MCF 10A (cell line): ENCODE measurements at regions not wholly inside any gene's neighbourhood (a gene's known extent, or its start where the extent isn't known, plus 50 kb on each side); places are given as distances from the start of the nearest gene placed in this dataset.

Experiments
- BruUV-seq: library from RNA; stranded (reverse); fragments of 400-500 nt; replicated peaks from 2 replicates; lab custom pipeline; 2021; lab: Mats Ljungman, UMichigan
- CTCF ChIA-PET: fragments of 300-600 bp; sonication (Branson Sonifier 250); formaldehyde crosslinking; extraction: SDS; loops from one replicate; lab custom pipeline; 2021; ENCODE audit warnings: antibody characterized with exemption, inconsistent platforms; lab: Yijun Ruan, JAX
- POLR2A ChIA-PET: fragments of 300-600, 350-650 bp; sonication (Branson Sonifier 250); formaldehyde crosslinking; extraction: SDS; loops from one replicate; lab custom pipeline; 2020; ENCODE audit warnings: antibody characterized with exemption, inconsistent platforms; lab: Yijun Ruan, JAX
- DNase-seq: peaks from one replicate; pipeline ENCODE4 v3.0.0-alpha.2; 2018; ENCODE audit not compliant: unreplicated experiment
- H3K27ac Mint-ChIP-seq: one replicate; pipeline ENCODE4 v1.8.0; 2022; ENCODE audit warnings: mild to moderate bottlenecking, low read depth, mixed read lengths; ENCODE audit not compliant: unreplicated experiment
- H3K27me3 Mint-ChIP-seq: one replicate; pipeline ENCODE4 v1.8.0; 2022; ENCODE audit warnings: mixed read lengths; ENCODE audit not compliant: insufficient read depth, unreplicated experiment
- H3K36me3 Mint-ChIP-seq: one replicate; pipeline ENCODE4 v1.8.0; 2022; ENCODE audit warnings: mild to moderate bottlenecking, moderate library complexity, mixed read lengths; ENCODE audit not compliant: insufficient read depth, unreplicated experiment
- H3K4me1 Mint-ChIP-seq: one replicate; pipeline ENCODE4 v1.8.0; 2022; ENCODE audit warnings: mixed read lengths; ENCODE audit not compliant: insufficient read depth, unreplicated experiment
- H3K4me3 Mint-ChIP-seq: one replicate; pipeline ENCODE4 v1.8.0; 2022; ENCODE audit warnings: mild to moderate bottlenecking, moderate library complexity, mixed read lengths; ENCODE audit not compliant: unreplicated experiment
- H3K9me3 Mint-ChIP-seq: one replicate; pipeline ENCODE4 v1.8.0; 2022; ENCODE audit warnings: mixed read lengths; ENCODE audit not compliant: unreplicated experiment
- intact Hi-C: fragments of 100-400 bp; cut with micrococcal nuclease; formaldehyde crosslinking; loops from 2 replicates; pipeline ENCODE4 v1.14.1; 2022
- TF ChIP-seq, protein P1 (sequence below): fragments of 200-600 bp; IDR thresholded peaks from one replicate; pipeline ENCODE4 v1.8.0; 2022; ENCODE audit warnings: antibody characterized with exemption, mild to moderate bottlenecking; ENCODE audit not compliant: unreplicated experiment

DNA sequence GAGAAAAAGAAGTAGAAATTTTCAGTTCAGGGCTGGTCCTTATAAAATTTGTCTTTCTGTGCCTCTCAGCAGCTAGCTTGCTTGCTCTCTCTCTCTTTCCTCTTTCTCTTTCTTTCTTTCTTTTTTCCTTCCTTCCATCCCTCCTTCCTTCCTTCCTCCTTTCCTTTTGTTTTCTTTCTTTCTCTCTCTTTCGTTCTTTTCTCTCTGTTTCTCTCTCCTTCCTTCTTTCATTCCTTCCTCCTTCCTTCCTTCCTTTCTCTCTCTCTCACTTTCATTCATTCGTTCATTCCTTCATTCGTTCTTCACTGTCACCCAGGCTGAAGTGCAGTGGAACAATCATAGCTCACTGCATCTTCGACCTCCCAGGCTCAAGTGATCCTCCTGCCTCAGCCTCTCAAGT, 69.3 kb upstream of the CPOX start:
- intact Hi-C loops = no loop called here
- Mint-ChIP-seq H3K27me3 (no peaks in the 10 kb centered on the region), H3K4me3 (no peak overlapping the region), H3K27ac (no peak overlapping the region), H3K9me3 (no peaks in the 10 kb centered on the region), H3K36me3 (no peaks in the 10 kb centered on the region), H3K4me1 (no peaks in the 10 kb centered on the region)
- ChIA-PET CTCF (interaction anchor here (0.7 kb wide), 1 partner anchor 61 kb away, joined by 4 read pairs; no protein-coding TSS in a partner anchor), POLR2A (no interaction called here)
- BruUV-seq = no TSS peak
- DNase-seq = no peak
- TF ChIP-seq, protein P1, sequence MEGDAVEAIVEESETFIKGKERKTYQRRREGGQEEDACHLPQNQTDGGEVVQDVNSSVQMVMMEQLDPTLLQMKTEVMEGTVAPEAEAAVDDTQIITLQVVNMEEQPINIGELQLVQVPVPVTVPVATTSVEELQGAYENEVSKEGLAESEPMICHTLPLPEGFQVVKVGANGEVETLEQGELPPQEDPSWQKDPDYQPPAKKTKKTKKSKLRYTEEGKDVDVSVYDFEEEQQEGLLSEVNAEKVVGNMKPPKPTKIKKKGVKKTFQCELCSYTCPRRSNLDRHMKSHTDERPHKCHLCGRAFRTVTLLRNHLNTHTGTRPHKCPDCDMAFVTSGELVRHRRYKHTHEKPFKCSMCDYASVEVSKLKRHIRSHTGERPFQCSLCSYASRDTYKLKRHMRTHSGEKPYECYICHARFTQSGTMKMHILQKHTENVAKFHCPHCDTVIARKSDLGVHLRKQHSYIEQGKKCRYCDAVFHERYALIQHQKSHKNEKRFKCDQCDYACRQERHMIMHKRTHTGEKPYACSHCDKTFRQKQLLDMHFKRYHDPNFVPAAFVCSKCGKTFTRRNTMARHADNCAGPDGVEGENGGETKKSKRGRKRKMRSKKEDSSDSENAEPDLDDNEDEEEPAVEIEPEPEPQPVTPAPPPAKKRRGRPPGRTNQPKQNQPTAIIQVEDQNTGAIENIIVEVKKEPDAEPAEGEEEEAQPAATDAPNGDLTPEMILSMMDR = no peak

DNA sequence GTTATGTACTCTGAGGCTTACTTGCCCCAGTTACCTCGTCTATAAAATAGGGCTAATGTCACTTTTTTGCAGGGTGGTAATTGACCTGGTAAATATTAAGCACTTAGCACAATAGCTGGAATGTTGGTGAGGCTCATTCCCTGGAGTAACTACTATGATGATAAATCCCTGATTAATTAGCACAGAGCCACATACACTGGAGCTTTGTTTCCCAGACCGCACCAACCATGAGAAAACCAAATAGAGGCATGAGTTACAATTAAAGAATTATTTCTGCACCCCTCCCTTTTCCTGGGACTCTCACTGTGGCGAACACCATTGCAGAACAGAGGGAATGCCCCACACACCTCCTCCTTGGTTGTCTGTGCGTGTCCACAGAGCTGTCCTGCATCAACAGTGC, 76.6 kb upstream of the CPOX start:
- Mint-ChIP-seq H3K27me3 (no peaks in the 10 kb centered on the region), H3K9me3 (no peaks in the 10 kb centered on the region), H3K36me3 (no peaks in the 10 kb centered on the region), H3K4me1 (no peaks in the 10 kb centered on the region), H3K4me3 (no peak overlapping the region), H3K27ac (no peak overlapping the region)
- TF ChIP-seq, protein P1 = no peak
- CTCF ChIA-PET = interaction anchor here (2.6 kb wide), 1 partner anchor 68 kb away, joined by 10 read pairs; no protein-coding TSS in a partner anchor
- intact Hi-C loops = no loop called here
- DNase-seq = no peak
- POLR2A ChIA-PET = no interaction called here
- BruUV-seq = no TSS peak

GRCh38 chr3:98679986-98680385, 83.2 kb upstream of the ST3GAL6 start:
- Mint-ChIP-seq H3K9me3 (no peaks in the 10 kb centered on the region), H3K27me3 (no peaks in the 10 kb centered on the region), H3K27ac (no peak overlapping the region), H3K36me3 (no peaks in the 10 kb centered on the region), H3K4me3 (no peak overlapping the region), H3K4me1 (no peaks in the 10 kb centered on the region)
- ChIA-PET POLR2A (interaction anchor here (0.7 to 1.4 kb wide), 2 partner anchors 99 to 800 kb away, joined by 3 read pairs; no protein-coding TSS in a partner anchor), CTCF (no interaction called here)
- DNase-seq = no peak
- no TSS peak for BruUV-seq
- TF ChIP-seq, protein P1 = no peak
- intact Hi-C loops = no loop called here

DNA sequence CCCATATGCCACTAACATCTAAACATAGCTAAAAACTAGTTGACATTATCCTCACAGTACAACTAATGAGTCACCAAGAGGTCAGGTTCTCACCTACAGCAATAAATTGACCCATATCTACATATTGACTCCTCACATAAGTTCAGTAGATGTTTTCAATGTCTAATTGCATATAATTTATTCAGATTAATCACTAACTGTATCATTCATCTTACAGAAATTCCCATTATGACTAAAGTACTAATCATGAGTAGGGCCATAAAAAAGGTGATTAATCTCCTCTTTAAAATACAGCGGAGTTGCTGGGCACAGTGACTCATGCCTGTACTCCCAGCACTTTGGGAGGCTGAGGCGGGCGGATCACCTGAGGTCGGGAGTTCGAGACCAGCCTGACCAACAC, 82.4 kb upstream of the ST3GAL6 start:
- ChIA-PET POLR2A (interaction anchor here (1.4 kb wide), 1 partner anchor 99 kb away, joined by 3 read pairs; no protein-coding TSS in a partner anchor), CTCF (no interaction called here)
- no peak overlapping the region for H3K27ac Mint-ChIP-seq
- DNase-seq = peak; percentile 20
- H3K36me3 Mint-ChIP-seq = no peaks in the 10 kb centered on the region
- H3K4me1 Mint-ChIP-seq = no peaks in the 10 kb centered on the region
- TF ChIP-seq, protein P1 = no peak
- BruUV-seq = no TSS peak
- no peaks in the 10 kb centered on the region for H3K9me3 Mint-ChIP-seq
- no peak overlapping the region for H3K4me3 Mint-ChIP-seq
- no peaks in the 10 kb centered on the region for H3K27me3 Mint-ChIP-seq
- intact Hi-C loops = no loop called here
